ENCODE measurements at regions not wholly inside any gene's neighbourhood (a gene's known extent, or its start where the extent isn't known, plus 50 kb on each side); places are given as distances from the start of the nearest gene placed in this dataset.

DNA sequence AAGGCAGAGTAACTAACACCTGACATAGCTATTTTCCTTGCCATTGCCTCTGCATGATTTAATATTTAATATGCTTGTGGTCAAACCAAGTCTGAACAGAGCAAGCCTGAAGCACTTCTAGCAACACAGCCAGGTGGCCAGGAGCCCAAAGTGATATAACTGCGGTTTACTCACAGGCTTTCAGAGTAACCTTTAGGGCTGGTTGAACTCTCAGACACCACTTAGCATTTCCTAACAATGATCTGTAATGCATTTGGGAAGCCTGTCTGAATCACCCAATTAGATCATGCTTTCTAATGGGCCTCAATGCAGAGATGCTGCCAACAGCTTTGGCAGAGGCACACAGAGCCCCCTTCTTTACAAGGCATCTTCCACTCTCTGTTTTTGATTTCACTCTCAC lies 96.1 kb downstream of the FDX1 start:
- ChIA-PET CTCF (interaction anchor here (0.6 to 0.7 kb wide), 2 partner anchors 126 to 289 kb away, joined by 3 read pairs; no protein-coding TSS in a partner anchor), POLR2A (no interaction called here)
- Histone ChIP-seq H3K4me1 (ENCODE audit: control insufficient read depth, insufficient read depth, low read length) (no peaks in the 10 kb centered on the region), H3K27ac (ENCODE audit: extremely low read depth, low read depth, low read length) (no peak overlapping the region), H3K36me3 (ENCODE audit: control insufficient read depth in 2 of 2, insufficient read depth in 1 of 2, low read length in 2 of 2) (no peaks in the 10 kb centered on the region), H3K4me3 (ENCODE audit: low read depth, low read length) (no peak overlapping the region), H3K9me3 (ENCODE audit: control insufficient read depth, insufficient read depth, low read depth, low read length) (no peaks in the 10 kb centered on the region)
- TF ChIP-seq, protein P1, sequence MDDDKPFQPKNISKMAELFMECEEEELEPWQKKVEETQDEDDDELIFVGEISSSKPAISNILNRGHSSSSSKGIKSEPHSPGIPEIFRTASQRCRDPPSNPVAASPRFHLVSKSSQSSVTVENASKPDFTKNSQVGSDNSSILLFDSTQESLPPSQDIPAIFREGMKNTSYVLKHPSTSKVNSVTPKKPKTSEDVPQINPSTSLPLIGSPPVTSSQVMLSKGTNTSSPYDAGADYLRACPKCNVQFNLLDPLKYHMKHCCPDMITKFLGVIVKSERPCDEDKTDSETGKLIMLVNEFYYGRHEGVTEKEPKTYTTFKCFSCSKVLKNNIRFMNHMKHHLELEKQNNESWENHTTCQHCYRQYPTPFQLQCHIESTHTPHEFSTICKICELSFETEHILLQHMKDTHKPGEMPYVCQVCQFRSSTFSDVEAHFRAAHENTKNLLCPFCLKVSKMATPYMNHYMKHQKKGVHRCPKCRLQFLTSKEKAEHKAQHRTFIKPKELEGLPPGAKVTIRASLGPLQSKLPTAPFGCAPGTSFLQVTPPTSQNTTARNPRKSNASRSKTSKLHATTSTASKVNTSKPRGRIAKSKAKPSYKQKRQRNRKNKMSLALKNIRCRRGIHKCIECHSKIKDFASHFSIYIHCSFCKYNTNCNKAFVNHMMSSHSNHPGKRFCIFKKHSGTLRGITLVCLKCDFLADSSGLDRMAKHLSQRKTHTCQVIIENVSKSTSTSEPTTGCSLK (tag by site-specific recombination; IDR thresholded peaks at IDR 0.05), result no peak
- TF ChIP-seq, protein P2, sequence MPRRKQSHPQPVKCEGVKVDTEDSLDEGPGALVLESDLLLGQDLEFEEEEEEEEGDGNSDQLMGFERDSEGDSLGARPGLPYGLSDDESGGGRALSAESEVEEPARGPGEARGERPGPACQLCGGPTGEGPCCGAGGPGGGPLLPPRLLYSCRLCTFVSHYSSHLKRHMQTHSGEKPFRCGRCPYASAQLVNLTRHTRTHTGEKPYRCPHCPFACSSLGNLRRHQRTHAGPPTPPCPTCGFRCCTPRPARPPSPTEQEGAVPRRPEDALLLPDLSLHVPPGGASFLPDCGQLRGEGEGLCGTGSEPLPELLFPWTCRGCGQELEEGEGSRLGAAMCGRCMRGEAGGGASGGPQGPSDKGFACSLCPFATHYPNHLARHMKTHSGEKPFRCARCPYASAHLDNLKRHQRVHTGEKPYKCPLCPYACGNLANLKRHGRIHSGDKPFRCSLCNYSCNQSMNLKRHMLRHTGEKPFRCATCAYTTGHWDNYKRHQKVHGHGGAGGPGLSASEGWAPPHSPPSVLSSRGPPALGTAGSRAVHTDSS (tag by site-specific recombination; IDR thresholded peaks at IDR 0.05), result no peak
- TF ChIP-seq ZNF544 (tag by site-specific recombination; IDR thresholded peaks at IDR 0.05) (no peak), ZNF175 (tag by site-specific recombination; IDR thresholded peaks at IDR 0.05) (no peak), ZNF658 (tag by site-specific recombination; IDR thresholded peaks at IDR 0.05) (no peak), ZNF785 (tag by site-specific recombination; IDR thresholded peaks at IDR 0.05) (no peak), ZNF560 (tag by site-specific recombination; IDR thresholded peaks at IDR 0.05; ENCODE audit: borderline replicate concordance) (no peak), ZNF169 (tag by site-specific recombination; IDR thresholded peaks at IDR 0.05) (no peak), ZXDB (tag by site-specific recombination; IDR thresholded peaks at IDR 0.05) (no peak), HOXD13 (CRISPR knock-in tag; IDR thresholded peaks at IDR 0.05; ENCODE audit: borderline replicate concordance) (no peak)
- TF ChIP-seq, protein P3, sequence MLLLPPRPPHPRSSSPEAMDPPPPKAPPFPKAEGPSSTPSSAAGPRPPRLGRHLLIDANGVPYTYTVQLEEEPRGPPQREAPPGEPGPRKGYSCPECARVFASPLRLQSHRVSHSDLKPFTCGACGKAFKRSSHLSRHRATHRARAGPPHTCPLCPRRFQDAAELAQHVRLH (tag by site-specific recombination; IDR thresholded peaks at IDR 0.05), result no peak
- TF ChIP-seq, protein P4, sequence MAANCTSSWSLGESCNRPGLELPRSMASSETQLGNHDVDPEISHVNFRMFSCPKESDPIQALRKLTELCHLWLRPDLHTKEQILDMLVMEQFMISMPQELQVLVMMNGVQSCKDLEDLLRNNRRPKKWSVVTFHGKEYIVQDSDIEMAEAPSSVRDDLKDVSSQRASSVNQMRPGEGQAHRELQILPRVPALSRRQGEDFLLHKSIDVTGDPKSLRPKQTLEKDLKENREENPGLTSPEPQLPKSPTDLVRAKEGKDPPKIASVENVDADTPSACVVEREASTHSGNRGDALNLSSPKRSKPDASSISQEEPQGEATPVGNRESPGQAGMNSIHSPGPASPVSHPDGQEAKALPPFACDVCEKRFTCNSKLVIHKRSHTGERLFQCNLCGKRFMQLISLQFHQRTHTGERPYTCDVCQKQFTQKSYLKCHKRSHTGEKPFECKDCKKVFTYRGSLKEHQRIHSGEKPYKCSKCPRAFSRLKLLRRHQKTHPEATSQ (tag by site-specific recombination; IDR thresholded peaks at IDR 0.05), result no peak
- TF ChIP-seq, protein P5, sequence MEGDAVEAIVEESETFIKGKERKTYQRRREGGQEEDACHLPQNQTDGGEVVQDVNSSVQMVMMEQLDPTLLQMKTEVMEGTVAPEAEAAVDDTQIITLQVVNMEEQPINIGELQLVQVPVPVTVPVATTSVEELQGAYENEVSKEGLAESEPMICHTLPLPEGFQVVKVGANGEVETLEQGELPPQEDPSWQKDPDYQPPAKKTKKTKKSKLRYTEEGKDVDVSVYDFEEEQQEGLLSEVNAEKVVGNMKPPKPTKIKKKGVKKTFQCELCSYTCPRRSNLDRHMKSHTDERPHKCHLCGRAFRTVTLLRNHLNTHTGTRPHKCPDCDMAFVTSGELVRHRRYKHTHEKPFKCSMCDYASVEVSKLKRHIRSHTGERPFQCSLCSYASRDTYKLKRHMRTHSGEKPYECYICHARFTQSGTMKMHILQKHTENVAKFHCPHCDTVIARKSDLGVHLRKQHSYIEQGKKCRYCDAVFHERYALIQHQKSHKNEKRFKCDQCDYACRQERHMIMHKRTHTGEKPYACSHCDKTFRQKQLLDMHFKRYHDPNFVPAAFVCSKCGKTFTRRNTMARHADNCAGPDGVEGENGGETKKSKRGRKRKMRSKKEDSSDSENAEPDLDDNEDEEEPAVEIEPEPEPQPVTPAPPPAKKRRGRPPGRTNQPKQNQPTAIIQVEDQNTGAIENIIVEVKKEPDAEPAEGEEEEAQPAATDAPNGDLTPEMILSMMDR (tag by site-specific recombination; IDR thresholded peaks at IDR 0.05), result no peak
- TF ChIP-seq, protein P6, sequence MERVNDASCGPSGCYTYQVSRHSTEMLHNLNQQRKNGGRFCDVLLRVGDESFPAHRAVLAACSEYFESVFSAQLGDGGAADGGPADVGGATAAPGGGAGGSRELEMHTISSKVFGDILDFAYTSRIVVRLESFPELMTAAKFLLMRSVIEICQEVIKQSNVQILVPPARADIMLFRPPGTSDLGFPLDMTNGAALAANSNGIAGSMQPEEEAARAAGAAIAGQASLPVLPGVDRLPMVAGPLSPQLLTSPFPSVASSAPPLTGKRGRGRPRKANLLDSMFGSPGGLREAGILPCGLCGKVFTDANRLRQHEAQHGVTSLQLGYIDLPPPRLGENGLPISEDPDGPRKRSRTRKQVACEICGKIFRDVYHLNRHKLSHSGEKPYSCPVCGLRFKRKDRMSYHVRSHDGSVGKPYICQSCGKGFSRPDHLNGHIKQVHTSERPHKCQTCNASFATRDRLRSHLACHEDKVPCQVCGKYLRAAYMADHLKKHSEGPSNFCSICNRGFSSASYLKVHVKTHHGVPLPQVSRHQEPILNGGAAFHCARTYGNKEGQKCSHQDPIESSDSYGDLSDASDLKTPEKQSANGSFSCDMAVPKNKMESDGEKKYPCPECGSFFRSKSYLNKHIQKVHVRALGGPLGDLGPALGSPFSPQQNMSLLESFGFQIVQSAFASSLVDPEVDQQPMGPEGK (tag by site-specific recombination; IDR thresholded peaks at IDR 0.05), result no peak

DNA sequence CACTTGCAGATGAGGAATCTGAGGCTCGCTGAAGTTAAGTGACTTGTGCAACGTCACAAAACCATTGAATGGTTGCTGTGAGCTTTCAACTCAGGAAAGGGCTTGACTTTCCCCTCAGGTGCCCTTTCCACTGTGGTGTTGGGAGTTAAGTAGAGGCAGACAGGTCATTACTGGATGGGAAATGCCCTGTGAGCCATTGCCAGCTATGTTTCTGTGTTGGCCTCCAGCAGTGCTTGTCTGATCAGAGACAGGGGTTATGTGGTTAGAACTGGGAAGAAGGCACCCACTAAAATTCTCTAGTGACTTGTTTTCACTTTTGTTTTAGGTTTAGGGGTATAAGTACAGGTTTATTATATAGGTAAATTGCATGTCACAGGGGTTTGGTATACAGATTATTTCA lies 96.6 kb downstream of the FDX1 start:
- H3K4me1 ChIP-seq (ENCODE audit: control insufficient read depth, insufficient read depth, low read length), result no peaks in the 10 kb centered on the region
- H3K9me3 ChIP-seq (ENCODE audit: control insufficient read depth, insufficient read depth, low read depth, low read length), result no peaks in the 10 kb centered on the region
- no peak overlapping the region for H3K27ac ChIP-seq (ENCODE audit: extremely low read depth, low read depth, low read length)
- no peaks in the 10 kb centered on the region for H3K36me3 ChIP-seq (ENCODE audit: control insufficient read depth in 2 of 2, insufficient read depth in 1 of 2, low read length in 2 of 2)
- POLR2A ChIA-PET, result no interaction called here
- CTCF ChIA-PET, result interaction anchor here (0.6 to 0.9 kb wide), 2 partner anchors 10 to 288 kb away, joined by 3 to 4 read pairs; no protein-coding TSS in a partner anchor
- H3K4me3 ChIP-seq (ENCODE audit: low read depth, low read length), result no peak overlapping the region
- TF ChIP-seq ZNF10 (tag by site-specific recombination; IDR thresholded peaks at IDR 0.05) (no peak), BCL11A (tag by site-specific recombination; IDR thresholded peaks at IDR 0.05; ENCODE audit: low read depth) (no peak), SCRT1 (tag by site-specific recombination; IDR thresholded peaks at IDR 0.05; ENCODE audit: borderline replicate concordance) (no peak), ZNF776 (tag by site-specific recombination; IDR thresholded peaks at IDR 0.05; ENCODE audit: borderline replicate concordance) (no peak), ZNF221 (tag by site-specific recombination; IDR thresholded peaks at IDR 0.05; ENCODE audit: borderline replicate concordance) (no peak), ZNF248 (tag by site-specific recombination; IDR thresholded peaks at IDR 0.05) (no peak), ZNF548 (tag by site-specific recombination; IDR thresholded peaks at IDR 0.05) (no peak)
- TF ChIP-seq, protein P4 (tag by site-specific recombination; IDR thresholded peaks at IDR 0.05), result no peak
- TF ChIP-seq, protein P7, sequence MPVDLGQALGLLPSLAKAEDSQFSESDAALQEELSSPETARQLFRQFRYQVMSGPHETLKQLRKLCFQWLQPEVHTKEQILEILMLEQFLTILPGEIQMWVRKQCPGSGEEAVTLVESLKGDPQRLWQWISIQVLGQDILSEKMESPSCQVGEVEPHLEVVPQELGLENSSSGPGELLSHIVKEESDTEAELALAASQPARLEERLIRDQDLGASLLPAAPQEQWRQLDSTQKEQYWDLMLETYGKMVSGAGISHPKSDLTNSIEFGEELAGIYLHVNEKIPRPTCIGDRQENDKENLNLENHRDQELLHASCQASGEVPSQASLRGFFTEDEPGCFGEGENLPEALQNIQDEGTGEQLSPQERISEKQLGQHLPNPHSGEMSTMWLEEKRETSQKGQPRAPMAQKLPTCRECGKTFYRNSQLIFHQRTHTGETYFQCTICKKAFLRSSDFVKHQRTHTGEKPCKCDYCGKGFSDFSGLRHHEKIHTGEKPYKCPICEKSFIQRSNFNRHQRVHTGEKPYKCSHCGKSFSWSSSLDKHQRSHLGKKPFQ (tag by site-specific recombination; IDR thresholded peaks at IDR 0.05), result no peak

All from HEK293 (cell line).